ENCODE measurements at regions not wholly inside any gene's neighbourhood (a gene's known extent, or its start where the extent isn't known, plus 50 kb on each side); places are given as distances from the start of the nearest gene placed in this dataset.

GRCh38 chr2:20150110-20150706 is 74.7 kb downstream of the SDC1 start:
- TF ChIP-seq TEAD4 (IDR thresholded peaks at IDR 0.05) (no peak), RAD21 (IDR thresholded peaks at IDR 0.05; ENCODE audit: low read depth) (no peak), NFIC (IDR thresholded peaks at IDR 0.05) (no peak), FOXM1 (IDR thresholded peaks at IDR 0.05; ENCODE audit: borderline replicate concordance, low read depth) (no peak), USF1 (IDR thresholded peaks at IDR 0.05) (no peak), EGR1 (IDR thresholded peaks at IDR 0.05) (no peak), EP300 (IDR thresholded peaks at IDR 0.05; ENCODE audit: borderline replicate concordance) (no peak), TAF1 (IDR thresholded peaks at IDR 0.05; ENCODE audit: low read depth) (no peak)
- TF ChIP-seq, protein P1, sequence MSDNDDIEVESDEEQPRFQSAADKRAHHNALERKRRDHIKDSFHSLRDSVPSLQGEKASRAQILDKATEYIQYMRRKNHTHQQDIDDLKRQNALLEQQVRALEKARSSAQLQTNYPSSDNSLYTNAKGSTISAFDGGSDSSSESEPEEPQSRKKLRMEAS (IDR thresholded peaks at IDR 0.05), result no peak

DNA sequence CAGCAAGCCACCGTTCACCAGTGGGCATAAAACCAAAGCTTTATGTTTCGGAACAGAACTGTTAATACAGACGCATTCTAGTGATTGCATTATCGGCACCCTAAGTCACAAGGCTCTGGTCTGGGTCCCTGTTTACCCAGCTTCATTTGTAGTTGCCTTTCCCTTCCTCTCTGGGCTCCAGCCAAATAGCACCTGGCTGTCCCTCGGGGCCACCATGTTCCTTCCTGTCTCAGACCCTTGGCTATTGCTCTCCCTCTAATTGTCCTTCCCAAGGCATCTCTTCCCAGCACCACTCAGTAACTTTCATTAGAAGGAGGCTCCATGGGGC is 75.3 kb downstream of the SDC1 start:
- TF ChIP-seq RAD21 (IDR thresholded peaks at IDR 0.05; ENCODE audit: low read depth), result no peak
- no peak for TF ChIP-seq FOXM1 (IDR thresholded peaks at IDR 0.05; ENCODE audit: borderline replicate concordance, low read depth)
- no peak for TF ChIP-seq CEBPB (IDR thresholded peaks at IDR 0.05)
- no peak for TF ChIP-seq TAF1 (IDR thresholded peaks at IDR 0.05; ENCODE audit: low read depth)
- TF ChIP-seq ZBTB7A (IDR thresholded peaks at IDR 0.05; ENCODE audit: low read depth), result no peak
- TF ChIP-seq USF1 (IDR thresholded peaks at IDR 0.05), result no peak
- no peak for TF ChIP-seq CREB1 (IDR thresholded peaks at IDR 0.05; ENCODE audit: low read depth)
- no peak for TF ChIP-seq TCF12 (IDR thresholded peaks at IDR 0.05; ENCODE audit: low read depth)
- no peak for TF ChIP-seq EGR1 (IDR thresholded peaks at IDR 0.05)

DNA sequence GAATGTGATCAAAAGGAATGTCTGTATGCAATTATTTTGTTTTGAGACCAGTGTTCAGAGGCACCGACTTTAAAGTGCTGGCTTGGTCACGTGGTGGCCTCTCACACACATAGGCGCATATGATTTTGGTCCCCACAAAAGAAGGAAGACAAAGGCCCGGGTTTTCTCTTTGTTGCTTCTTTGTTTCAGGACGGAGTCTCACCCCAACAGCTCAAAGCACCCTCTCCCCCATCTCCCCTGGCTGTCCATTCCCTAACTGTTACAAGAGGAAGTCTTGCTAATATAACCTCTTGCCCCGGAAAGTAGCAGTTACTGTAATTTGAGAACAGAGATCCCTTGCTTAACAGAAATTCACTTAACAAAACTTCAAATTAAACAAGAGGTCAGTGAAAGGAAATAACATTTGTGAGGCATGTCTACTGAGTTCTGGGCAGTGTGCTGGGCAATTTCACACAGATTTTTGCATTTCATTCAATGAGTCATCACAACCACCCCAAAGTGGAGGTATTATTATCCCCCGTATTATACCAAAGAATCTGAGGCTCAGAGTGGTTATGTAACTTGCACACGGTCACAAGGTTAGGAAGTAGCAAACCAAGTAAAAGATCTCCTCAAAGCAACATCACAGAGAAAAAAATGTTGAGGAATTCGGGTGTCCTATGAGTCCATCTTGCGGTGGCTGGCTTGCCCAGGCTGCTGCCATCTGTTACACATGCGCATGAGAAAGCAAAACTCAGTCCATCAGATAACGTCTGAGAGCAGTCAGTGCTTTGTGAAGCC is 75.8 kb downstream of the SDC1 start:
- TF ChIP-seq CEBPB (IDR thresholded peaks at IDR 0.05) (no peak), TEAD4 (IDR thresholded peaks at IDR 0.05) (no peak), NFIC (IDR thresholded peaks at IDR 0.05) (no peak), EGR1 (IDR thresholded peaks at IDR 0.05) (no peak), EP300 (IDR thresholded peaks at IDR 0.05; ENCODE audit: borderline replicate concordance) (no peak), RAD21 (IDR thresholded peaks at IDR 0.05; ENCODE audit: low read depth) (no peak), FOXM1 (IDR thresholded peaks at IDR 0.05; ENCODE audit: borderline replicate concordance, low read depth) (no peak), ZBTB7A (IDR thresholded peaks at IDR 0.05; ENCODE audit: low read depth) (no peak), REST (IDR thresholded peaks at IDR 0.05; ENCODE audit: low read depth) (no peak), YY1 (IDR thresholded peaks at IDR 0.05; ENCODE audit: low read depth) (no peak), USF1 (IDR thresholded peaks at IDR 0.05) (no peak)
- TF ChIP-seq, protein P1 (IDR thresholded peaks at IDR 0.05), result no peak

GRCh38 chr2:20148426-20148922 is 76.5 kb downstream of the SDC1 start:
- TF ChIP-seq ZBTB7A (IDR thresholded peaks at IDR 0.05; ENCODE audit: low read depth) (no peak), CREB1 (IDR thresholded peaks at IDR 0.05; ENCODE audit: low read depth) (no peak), TCF12 (IDR thresholded peaks at IDR 0.05; ENCODE audit: low read depth) (no peak), RAD21 (IDR thresholded peaks at IDR 0.05; ENCODE audit: low read depth) (no peak), YY1 (IDR thresholded peaks at IDR 0.05; ENCODE audit: low read depth) (no peak), EP300 (IDR thresholded peaks at IDR 0.05; ENCODE audit: borderline replicate concordance) (no peak), EGR1 (IDR thresholded peaks at IDR 0.05) (no peak), CEBPB (IDR thresholded peaks at IDR 0.05) (no peak), TEAD4 (IDR thresholded peaks at IDR 0.05) (no peak), NFIC (IDR thresholded peaks at IDR 0.05) (no peak), FOXM1 (IDR thresholded peaks at IDR 0.05; ENCODE audit: borderline replicate concordance, low read depth) (no peak), USF1 (IDR thresholded peaks at IDR 0.05) (no peak), TAF1 (IDR thresholded peaks at IDR 0.05; ENCODE audit: low read depth) (no peak), REST (IDR thresholded peaks at IDR 0.05; ENCODE audit: low read depth) (no peak)

Measured in Ishikawa (cell line).